HL-60 (cell line): ENCODE measurements at regions not wholly inside any gene's neighbourhood (a gene's known extent, or its start where the extent isn't known, plus 50 kb on each side); places are given as distances from the start of the nearest gene placed in this dataset.
"Not testable (repeated sequence)": the region's sequence is repeated elsewhere in the genome, so short reads cannot be mapped to it uniquely, and the experiment has no call there.

Experiments
- DNase-seq, 2 experiments: peaks; one replicate each; pipeline ENCODE4 v3.0.0-alpha.2; 2010 to 2020; ENCODE audit warnings: low read depth in 1 of 2, low spot score in 1 of 2
- H3K27ac ChIP-seq: fragments of 250-450 bp; sonication (Bioruptor Pico); replicated peaks from 2 replicates; pipeline ENCODE4 v1.5.1; 2020; ENCODE audit warnings: mild to moderate bottlenecking, moderate library complexity
- H3K27me3 ChIP-seq: fragments of 250-450 bp; sonication (Bioruptor Pico); 2 replicates; pipeline ENCODE4 v1.5.1; 2021; ENCODE audit warnings: mild to moderate bottlenecking, moderate library complexity; ENCODE audit not compliant: insufficient read depth, poor library complexity, severe bottlenecking
- H3K4me3 ChIP-seq: replicated peaks from 2 replicates; pipeline ENCODE4 v1.5.1; 2011; ENCODE audit warnings: mild to moderate bottlenecking, control low read depth, low read length; ENCODE audit not compliant: insufficient read depth

DNA sequence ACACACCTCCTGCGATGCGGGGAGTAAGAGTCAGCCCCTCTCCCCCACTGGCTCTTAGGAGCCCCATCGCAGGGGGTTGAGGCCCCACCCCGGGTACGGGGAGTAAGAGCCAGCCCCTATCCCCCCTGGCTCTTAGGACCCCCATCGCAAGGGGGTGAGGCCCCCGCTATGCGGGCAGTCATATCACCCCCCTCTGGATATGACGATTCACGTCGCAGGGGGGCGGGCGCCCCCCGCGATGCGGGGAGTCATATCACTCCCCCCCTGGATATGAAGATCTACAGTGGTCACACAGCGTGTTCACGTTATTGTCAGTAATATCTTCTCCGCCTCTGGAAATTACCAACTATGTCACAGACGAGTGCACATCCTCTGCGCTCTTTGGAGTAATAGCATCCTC, 61.1 kb downstream of the DEFB131A start:
- H3K4me3 ChIP-seq, H3K27ac ChIP-seq, DNase-seq, H3K27me3 ChIP-seq: not testable (repeated sequence)

- not testable (repeated sequence) for H3K4me3 ChIP-seq, H3K27me3 ChIP-seq, H3K27ac ChIP-seq, DNase-seq
These were observed 62.5 kb downstream of the DEFB131A start for GRCh38 chr4:9506672-9507071.

- not testable (repeated sequence) for DNase-seq, H3K27ac ChIP-seq, H3K4me3 ChIP-seq, H3K27me3 ChIP-seq
These were observed 68.7 kb downstream of the DEFB131A start for GRCh38 chr4:9512941-9513340.

GRCh38 chr4:9519631-9520030, 75.4 kb downstream of the DEFB131A start:
- DNase-seq, H3K27me3 ChIP-seq, H3K4me3 ChIP-seq, H3K27ac ChIP-seq: not testable (repeated sequence)

- DNase-seq: peak in 1 of 2 experiments; percentile 2
- not testable (repeated sequence) for H3K27ac ChIP-seq, H3K4me3 ChIP-seq, H3K27me3 ChIP-seq
These were observed 78.7 kb downstream of the DEFB131A start for GRCh38 chr4:9522903-9523302.

DNA sequence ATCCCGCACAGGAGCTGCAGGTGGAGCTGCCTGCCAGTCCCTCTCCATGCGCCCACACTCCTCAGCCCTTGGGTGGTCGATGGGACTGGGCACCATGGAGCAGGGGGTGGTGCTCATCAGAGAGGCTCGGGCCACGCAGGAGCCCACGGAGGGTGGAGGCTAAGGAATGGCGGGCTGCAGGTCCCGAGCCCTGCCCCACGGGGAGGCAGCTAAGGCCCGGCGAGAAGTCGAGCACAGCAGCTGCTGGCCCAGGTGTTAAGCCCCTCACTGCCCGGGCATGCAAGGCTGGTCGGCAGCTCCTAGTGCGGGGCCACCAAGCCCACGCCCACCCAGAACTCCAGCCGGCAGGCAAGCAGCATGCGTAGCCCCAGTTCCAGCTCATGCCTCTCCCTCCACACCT, 80.2 kb downstream of the DEFB131A start:
- not testable (repeated sequence) for H3K4me3 ChIP-seq, H3K27ac ChIP-seq, H3K27me3 ChIP-seq, DNase-seq

DNA sequence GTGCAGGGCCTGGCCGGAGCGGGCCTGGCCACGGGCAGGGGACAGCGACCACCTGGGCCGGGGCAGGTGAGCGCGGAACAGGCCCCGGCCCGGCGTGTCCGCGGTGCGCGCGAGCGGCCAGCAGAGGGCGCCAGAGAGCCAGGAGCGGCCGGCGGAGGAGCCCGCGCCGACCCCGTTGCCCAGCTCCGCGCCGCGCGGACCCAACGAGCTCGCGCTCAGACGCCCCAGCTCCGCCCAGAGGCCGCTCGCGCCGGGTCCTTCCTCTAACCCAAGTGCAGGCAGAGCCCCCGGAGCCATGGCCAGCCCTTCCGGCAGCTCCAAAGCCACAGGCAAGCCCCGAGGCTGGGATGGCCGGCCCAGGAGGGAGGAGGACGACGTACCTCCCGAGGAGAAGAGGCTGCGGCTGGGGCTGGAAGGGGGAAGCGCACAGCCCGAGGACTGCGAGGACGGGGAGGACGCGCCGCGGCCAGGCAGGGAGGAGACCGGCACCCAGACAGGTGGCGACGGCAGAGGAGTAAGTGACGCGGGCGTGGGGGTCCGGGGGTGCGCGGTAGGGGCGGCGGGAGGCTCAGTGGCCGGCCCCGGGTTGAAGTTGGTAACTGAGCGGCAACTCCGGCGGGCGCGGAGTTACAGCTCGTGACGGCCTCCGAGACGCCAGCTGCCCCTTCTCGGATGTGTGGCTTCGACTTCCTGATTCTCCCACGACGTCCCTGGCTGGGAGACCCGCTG, 88.1 kb downstream of the DEFB131A start:
- H3K4me3 ChIP-seq: peak overlapping the region; percentile 31
- H3K27ac ChIP-seq, H3K27me3 ChIP-seq: not testable (repeated sequence)
- DNase-seq: peak; percentile 25 to 40

DNA sequence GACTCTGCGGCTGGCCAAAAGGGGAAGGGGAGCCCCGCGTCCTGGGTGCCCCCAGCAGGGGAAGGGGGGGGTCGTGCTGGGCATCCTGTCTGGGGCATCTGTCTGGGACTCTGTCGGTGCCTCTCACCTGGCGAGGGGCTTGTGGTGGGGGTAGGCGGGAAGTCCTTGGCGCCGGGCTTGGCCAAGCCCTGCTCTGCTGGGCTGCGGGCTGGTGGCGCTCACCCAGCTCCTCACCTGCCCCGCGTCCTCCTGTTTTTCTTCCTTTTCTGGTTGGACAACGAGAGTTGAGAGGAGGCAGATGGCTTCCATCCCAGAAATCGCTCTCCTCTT, 88.6 kb downstream of the DEFB131A start:
- H3K27ac ChIP-seq, DNase-seq, H3K27me3 ChIP-seq, H3K4me3 ChIP-seq: not testable (repeated sequence)

DNA sequence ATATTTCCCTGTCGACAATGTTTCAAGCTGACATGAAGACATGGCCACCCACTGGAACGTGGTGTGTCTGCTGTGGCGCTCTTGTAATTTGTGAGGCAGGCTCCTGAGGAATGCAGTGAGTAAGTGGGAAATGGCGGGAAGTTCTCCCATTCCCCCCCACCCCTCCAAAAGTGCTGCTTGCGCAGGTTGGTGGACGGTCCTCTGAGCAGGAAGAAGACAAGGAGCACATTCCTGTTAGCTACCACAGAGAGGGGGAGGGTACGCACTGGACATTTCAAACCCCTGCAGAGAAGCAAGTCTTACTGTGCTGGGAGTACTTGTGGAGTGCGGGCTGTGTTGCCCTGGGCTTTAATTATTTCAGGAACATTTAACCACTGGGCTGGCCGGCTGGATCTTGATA, 92.9 kb downstream of the DEFB131A start:
- not testable (repeated sequence) for H3K27ac ChIP-seq, DNase-seq, H3K27me3 ChIP-seq, H3K4me3 ChIP-seq

GRCh38 chr4:9539939-9540520, 95.8 kb downstream of the DEFB131A start:
- H3K27me3 ChIP-seq, H3K4me3 ChIP-seq, DNase-seq, H3K27ac ChIP-seq: not testable (repeated sequence)

DNA sequence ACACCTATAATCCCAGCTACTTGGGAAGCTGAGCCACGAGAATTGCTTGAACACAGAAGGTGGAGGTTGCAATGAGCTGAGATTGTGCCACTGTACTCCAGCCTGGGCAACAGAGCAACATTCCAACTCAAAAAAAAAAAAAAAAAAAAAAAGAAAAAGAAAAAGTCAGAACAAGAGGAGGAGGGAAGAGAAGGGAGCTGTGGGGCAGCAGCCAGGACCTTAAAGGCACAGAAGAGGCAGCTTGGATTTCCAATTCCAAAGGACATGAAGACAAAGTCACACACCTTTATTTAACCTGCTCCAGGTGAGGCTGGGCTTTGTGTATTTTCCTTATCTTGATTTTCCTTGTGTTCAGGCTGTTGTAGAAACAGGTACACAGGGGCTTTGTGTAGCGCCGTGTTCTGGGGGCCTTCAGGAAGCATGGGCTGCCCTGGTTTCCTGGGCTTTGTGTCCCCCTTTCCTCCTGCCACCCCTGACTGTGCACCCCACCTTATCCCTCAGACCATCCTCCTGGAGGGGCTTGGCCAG, 97.2 kb downstream of the DEFB131A start:
- not testable (repeated sequence) for H3K4me3 ChIP-seq, H3K27ac ChIP-seq, H3K27me3 ChIP-seq, DNase-seq

DNA sequence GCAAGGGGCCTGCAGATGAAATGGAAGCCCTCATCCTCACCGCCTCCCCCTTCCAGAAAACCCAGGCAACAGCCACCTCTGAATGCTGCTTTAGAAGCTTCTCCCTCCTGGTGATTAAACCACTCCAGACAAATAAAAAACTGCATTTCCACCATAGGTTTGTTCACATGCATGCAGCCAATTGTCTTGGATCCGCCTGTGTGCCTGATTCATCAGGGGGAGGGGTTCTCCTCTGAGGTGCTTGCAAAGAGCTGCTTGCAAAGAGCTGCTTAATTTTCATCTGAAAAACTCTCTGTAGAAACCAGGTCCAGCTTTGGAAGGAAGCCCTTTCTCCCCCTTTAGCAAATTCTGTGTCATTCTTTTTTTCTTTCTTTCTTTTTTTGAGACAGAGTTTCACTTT, 100.6 kb downstream of the DEFB131A start:
- H3K27me3 ChIP-seq, H3K4me3 ChIP-seq, H3K27ac ChIP-seq, DNase-seq: not testable (repeated sequence)

- H3K27ac ChIP-seq, DNase-seq, H3K4me3 ChIP-seq, H3K27me3 ChIP-seq: not testable (repeated sequence)
These were observed 103.3 kb downstream of the DEFB131A start for GRCh38 chr4:9547470-9547869.

DNA sequence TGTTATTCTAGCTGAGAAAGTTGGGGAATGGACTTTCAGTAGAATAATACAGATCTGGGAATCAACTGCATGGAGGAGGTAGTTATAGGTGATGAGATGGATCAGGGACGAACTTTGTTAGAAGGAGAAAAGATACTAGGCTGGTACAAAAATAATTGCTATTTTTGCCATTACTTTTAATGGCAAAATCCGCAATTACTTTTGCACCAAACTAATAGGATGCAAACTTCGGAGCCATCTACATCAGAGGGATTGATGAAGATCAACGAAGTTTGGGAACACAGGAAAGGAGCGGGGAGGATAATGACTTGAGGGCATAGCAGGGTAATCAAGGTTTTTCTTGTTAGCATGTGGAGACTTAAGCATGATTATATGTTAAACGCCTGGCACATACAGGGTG, 111.9 kb downstream of the DEFB131A start:
- H3K27ac ChIP-seq, H3K4me3 ChIP-seq, DNase-seq, H3K27me3 ChIP-seq: not testable (repeated sequence)

GRCh38 chr4:9577869-9578268, 133.7 kb downstream of the DEFB131A start:
- H3K27me3 ChIP-seq, H3K4me3 ChIP-seq, DNase-seq, H3K27ac ChIP-seq: not testable (repeated sequence)
